HUES48 (cell line): ENCODE measurements at regions not wholly inside any gene's neighbourhood (a gene's known extent, or its start where the extent isn't known, plus 50 kb on each side); places are given as distances from the start of the nearest gene placed in this dataset.

Source experiments
- H3K27ac ChIP-seq: one replicate; pipeline ENCODE4 v1.7.0; 2013; ENCODE audit warnings: low read depth, low read length, inconsistent platforms
- H3K27me3 ChIP-seq: 2 replicates; pipeline ENCODE4 v1.6.1; 2013; ENCODE audit warnings: mild to moderate bottlenecking, low read length; ENCODE audit not compliant: control insufficient read depth, insufficient read depth
- H3K36me3 ChIP-seq: 2 replicates; pipeline ENCODE4 v1.6.1; 2013; ENCODE audit warnings: low read length; ENCODE audit not compliant: control insufficient read depth, insufficient read depth
- H3K4me1 ChIP-seq: 2 replicates; pipeline ENCODE4 v1.6.1; 2013; ENCODE audit warnings: mild to moderate bottlenecking, low read length; ENCODE audit not compliant: control insufficient read depth, insufficient read depth
- H3K4me3 ChIP-seq: 2 replicates; pipeline ENCODE4 v1.5.1; 2013; ENCODE audit warnings: mild to moderate bottlenecking, low read depth, low read length
- H3K9ac ChIP-seq: 2 replicates; pipeline ENCODE4 v1.6.1; 2013; ENCODE audit warnings: mild to moderate bottlenecking, low read depth, low read length, moderate library complexity
- H3K9me3 ChIP-seq: 2 replicates; pipeline ENCODE4 v1.6.1; 2013; ENCODE audit warnings: low read length; ENCODE audit not compliant: control insufficient read depth, insufficient read depth

GRCh38 chr5:20224046-20224445 lies 236.0 kb upstream of the CDH18 start:
- no peaks in the 10 kb centered on the region for H3K36me3 ChIP-seq
- no peak overlapping the region for H3K4me3 ChIP-seq
- no peaks in the 10 kb centered on the region for H3K9me3 ChIP-seq
- H3K4me1 ChIP-seq = no peaks in the 10 kb centered on the region
- H3K27me3 ChIP-seq = no peaks in the 10 kb centered on the region
- H3K27ac ChIP-seq = no peak overlapping the region
- H3K9ac ChIP-seq = no peak overlapping the region

- H3K4me1 ChIP-seq = no peaks in the 10 kb centered on the region
- no peak overlapping the region for H3K27ac ChIP-seq
- H3K4me3 ChIP-seq = no peak overlapping the region
- no peaks in the 10 kb centered on the region for H3K36me3 ChIP-seq
- no peaks in the 10 kb centered on the region for H3K9me3 ChIP-seq
- no peak overlapping the region for H3K9ac ChIP-seq
- no peaks in the 10 kb centered on the region for H3K27me3 ChIP-seq
Measured at GRCh38 chr5:20223451-20223850, 235.5 kb upstream of the CDH18 start.

- Histone ChIP-seq H3K27me3 (no peaks in the 10 kb centered on the region), H3K27ac (no peak overlapping the region), H3K4me3 (no peak overlapping the region), H3K9me3 (no peaks in the 10 kb centered on the region), H3K4me1 (no peaks in the 10 kb centered on the region), H3K36me3 (no peaks in the 10 kb centered on the region), H3K9ac (no peak overlapping the region)
Measured at GRCh38 chr5:20215257-20215656, 227.3 kb upstream of the CDH18 start.

- Histone ChIP-seq H3K9me3 (no peaks in the 10 kb centered on the region), H3K9ac (no peak overlapping the region), H3K4me3 (no peak overlapping the region), H3K36me3 (no peaks in the 10 kb centered on the region), H3K27me3 (no peaks in the 10 kb centered on the region), H3K4me1 (no peaks in the 10 kb centered on the region), H3K27ac (no peak overlapping the region)
Measured at GRCh38 chr5:20213803-20214202, 225.8 kb upstream of the CDH18 start.

- no peak overlapping the region for H3K4me3 ChIP-seq
Measured at GRCh38 chr5:20212701-20213100, 224.7 kb upstream of the CDH18 start.

GRCh38 chr5:20166456-20166855 lies 178.5 kb upstream of the CDH18 start:
- no peaks in the 10 kb centered on the region for H3K27me3 ChIP-seq
- H3K36me3 ChIP-seq = no peaks in the 10 kb centered on the region
- H3K4me1 ChIP-seq = no peaks in the 10 kb centered on the region
- H3K9ac ChIP-seq = no peak overlapping the region
- no peak overlapping the region for H3K4me3 ChIP-seq
- no peaks in the 10 kb centered on the region for H3K9me3 ChIP-seq
- no peak overlapping the region for H3K27ac ChIP-seq

More at GRCh38 chr5:20212701-20213100, 224.7 kb upstream of the CDH18 start:
- Histone ChIP-seq H3K27me3 (no peaks in the 10 kb centered on the region), H3K9me3 (no peaks in the 10 kb centered on the region), H3K27ac (no peak overlapping the region), H3K36me3 (no peaks in the 10 kb centered on the region), H3K9ac (no peak overlapping the region), H3K4me1 (no peaks in the 10 kb centered on the region)

GRCh38 chr5:20158006-20158405 lies 170.0 kb upstream of the CDH18 start:
- H3K27ac ChIP-seq = no peak overlapping the region
- no peaks in the 10 kb centered on the region for H3K27me3 ChIP-seq
- H3K9me3 ChIP-seq = no peaks in the 10 kb centered on the region
- H3K9ac ChIP-seq = no peak overlapping the region
- peaks cover 8% of the 10 kb centered on the region; the same call in 1 of the 2 replicates for H3K4me1 ChIP-seq
- no peak overlapping the region for H3K4me3 ChIP-seq
- H3K36me3 ChIP-seq = no peaks in the 10 kb centered on the region

- no peaks in the 10 kb centered on the region for H3K9me3 ChIP-seq
- no peak overlapping the region for H3K27ac ChIP-seq
- no peaks in the 10 kb centered on the region for H3K36me3 ChIP-seq
- no peak overlapping the region for H3K9ac ChIP-seq
- H3K27me3 ChIP-seq = no peaks in the 10 kb centered on the region
- peaks cover 8% of the 10 kb centered on the region; the same call in 1 of the 2 replicates for H3K4me1 ChIP-seq
- H3K4me3 ChIP-seq = no peak overlapping the region
Measured at GRCh38 chr5:20157089-20157488, 169.1 kb upstream of the CDH18 start.

- H3K9me3 ChIP-seq = no peaks in the 10 kb centered on the region
- H3K4me1 ChIP-seq = no peaks in the 10 kb centered on the region
- H3K4me3 ChIP-seq = no peak overlapping the region
- no peaks in the 10 kb centered on the region for H3K27me3 ChIP-seq
- no peak overlapping the region for H3K9ac ChIP-seq
- H3K36me3 ChIP-seq = no peaks in the 10 kb centered on the region
- no peak overlapping the region for H3K27ac ChIP-seq
Measured at GRCh38 chr5:20145240-20145639, 157.2 kb upstream of the CDH18 start.

GRCh38 chr5:20129501-20129900 lies 141.5 kb upstream of the CDH18 start:
- H3K36me3 ChIP-seq = no peaks in the 10 kb centered on the region

GRCh38 chr5:20128343-20128742 lies 140.3 kb upstream of the CDH18 start:
- Histone ChIP-seq H3K36me3 (no peaks in the 10 kb centered on the region), H3K4me3 (no peak overlapping the region), H3K9ac (no peak overlapping the region), H3K27me3 (no peaks in the 10 kb centered on the region), H3K9me3 (peaks cover 2% of the 10 kb centered on the region; the same call in 1 of the 2 replicates), H3K4me1 (no peaks in the 10 kb centered on the region), H3K27ac (no peak overlapping the region)

More at GRCh38 chr5:20129501-20129900, 141.5 kb upstream of the CDH18 start:
- no peak overlapping the region for H3K4me3 ChIP-seq
- H3K4me1 ChIP-seq = no peaks in the 10 kb centered on the region
- H3K9ac ChIP-seq = no peak overlapping the region
- peaks cover 2% of the 10 kb centered on the region; the same call in 1 of the 2 replicates for H3K9me3 ChIP-seq
- H3K27me3 ChIP-seq = no peaks in the 10 kb centered on the region
- no peak overlapping the region for H3K27ac ChIP-seq

GRCh38 chr5:20114526-20114925 lies 126.5 kb upstream of the CDH18 start:
- Histone ChIP-seq H3K27me3 (no peaks in the 10 kb centered on the region), H3K9ac (no peak overlapping the region), H3K9me3 (no peaks in the 10 kb centered on the region), H3K4me1 (peaks cover 3% of the 10 kb centered on the region), H3K4me3 (no peak overlapping the region), H3K36me3 (no peaks in the 10 kb centered on the region), H3K27ac (no peak overlapping the region)
